ENCODE measurements at regions not wholly inside any gene's neighbourhood (a gene's known extent, or its start where the extent isn't known, plus 50 kb on each side); places are given as distances from the start of the nearest gene placed in this dataset.

GRCh38 chr6:115276881-115277565 is 783.7 kb downstream of the FRK start:
- CTCF ChIA-PET: no interaction called here
- DNase-seq (ENCODE audit: low read depth): no peak
- Histone ChIP-seq H3K27me3 (ENCODE audit: control insufficient read depth, insufficient read depth, low read length) (no peaks in the 10 kb centered on the region), H3K36me3 (ENCODE audit: control insufficient read depth, insufficient read depth, low read length) (no peaks in the 10 kb centered on the region), H3K4me3 (ENCODE audit: low read depth, low read length) (no peak overlapping the region)
- POLR2A ChIA-PET: no interaction called here
- no peak for TF ChIP-seq CTCF (IDR thresholded peaks at IDR 0.05; ENCODE audit: insufficient read depth, low read depth, low read length)

GRCh38 chr6:115272311-115272710 is 788.4 kb downstream of the FRK start:
- ChIA-PET POLR2A (no interaction called here), CTCF (no interaction called here)
- no peaks in the 10 kb centered on the region for H3K27me3 ChIP-seq (ENCODE audit: control insufficient read depth, insufficient read depth, low read length)
- H3K4me3 ChIP-seq (ENCODE audit: low read depth, low read length): no peak overlapping the region
- DNase-seq (ENCODE audit: low read depth): no peak
- H3K36me3 ChIP-seq (ENCODE audit: control insufficient read depth, insufficient read depth, low read length): no peaks in the 10 kb centered on the region
- no peak for TF ChIP-seq CTCF (IDR thresholded peaks at IDR 0.05; ENCODE audit: insufficient read depth, low read depth, low read length)

GRCh38 chr6:115271434-115271833 is 789.3 kb downstream of the FRK start:
- no peak overlapping the region for H3K4me3 ChIP-seq (ENCODE audit: low read depth, low read length)
- no peak for DNase-seq (ENCODE audit: low read depth)
- no peak for TF ChIP-seq CTCF (IDR thresholded peaks at IDR 0.05; ENCODE audit: insufficient read depth, low read depth, low read length)
- CTCF ChIA-PET: no interaction called here
- no peaks in the 10 kb centered on the region for H3K27me3 ChIP-seq (ENCODE audit: control insufficient read depth, insufficient read depth, low read length)
- POLR2A ChIA-PET: no interaction called here
- no peaks in the 10 kb centered on the region for H3K36me3 ChIP-seq (ENCODE audit: control insufficient read depth, insufficient read depth, low read length)

GRCh38 chr6:115270953-115271352 is 789.7 kb downstream of the FRK start:
- no peak for DNase-seq (ENCODE audit: low read depth)
- ChIA-PET POLR2A (no interaction called here), CTCF (no interaction called here)
- H3K36me3 ChIP-seq (ENCODE audit: control insufficient read depth, insufficient read depth, low read length): no peaks in the 10 kb centered on the region
- no peaks in the 10 kb centered on the region for H3K27me3 ChIP-seq (ENCODE audit: control insufficient read depth, insufficient read depth, low read length)
- H3K4me3 ChIP-seq (ENCODE audit: low read depth, low read length): no peak overlapping the region
- no peak for TF ChIP-seq CTCF (IDR thresholded peaks at IDR 0.05; ENCODE audit: insufficient read depth, low read depth, low read length)

- no peaks in the 10 kb centered on the region for H3K36me3 ChIP-seq (ENCODE audit: control insufficient read depth, insufficient read depth, low read length)
- DNase-seq (ENCODE audit: low read depth): no peak
- no peak overlapping the region for H3K4me3 ChIP-seq (ENCODE audit: low read depth, low read length)
- TF ChIP-seq CTCF (IDR thresholded peaks at IDR 0.05; ENCODE audit: insufficient read depth, low read depth, low read length): no peak
- ChIA-PET POLR2A (no interaction called here), CTCF (no interaction called here)
- H3K27me3 ChIP-seq (ENCODE audit: control insufficient read depth, insufficient read depth, low read length): no peaks in the 10 kb centered on the region
Measured at GRCh38 chr6:115241373-115241772, 819.3 kb downstream of the FRK start.
